Activated B cell treated with CpG ODN at 0.5 μM for 24 hours (primary cell): ENCODE measurements at regions not wholly inside any gene's neighbourhood (a gene's known extent, or its start where the extent isn't known, plus 50 kb on each side); places are given as distances from the start of the nearest gene placed in this dataset.

Experiments
- ATAC-seq: fragments of 200-7000 bp; cut with Tn5 transposase; one replicate; pipeline ENCODE4 v1.10.0; 2021; ENCODE audit warnings: low read depth, mild to moderate bottlenecking, moderate library complexity
- CTCF ChIA-PET: fragments of 350-600 bp; sonication (Branson Sonifier 250); formaldehyde crosslinking; loops from one replicate; lab custom pipeline; 2021; ENCODE audit warnings: antibody characterized with exemption; lab: Charles Lee
- POLR2A ChIA-PET: fragments of 350-600 bp; sonication (Branson Sonifier 250); formaldehyde crosslinking; loops from one replicate; lab custom pipeline; 2021; ENCODE audit warnings: antibody characterized with exemption; lab: Charles Lee
- DNase-seq: peaks from one replicate; pipeline ENCODE4 v3.0.0; 2022
- H3K27ac Mint-ChIP-seq: one replicate; pipeline ENCODE4 v1.8.0; 2020; ENCODE audit warnings: mixed read lengths
- H3K27me3 Mint-ChIP-seq: one replicate; pipeline ENCODE4 v1.8.0; 2021; ENCODE audit warnings: mixed read lengths
- H3K36me3 Mint-ChIP-seq: one replicate; pipeline ENCODE4 v1.8.0; 2021; ENCODE audit warnings: low read depth, mixed read lengths
- H3K4me1 Mint-ChIP-seq: one replicate; pipeline ENCODE4 v1.8.0; 2021; ENCODE audit warnings: mixed read lengths
- H3K4me3 Mint-ChIP-seq: one replicate; pipeline ENCODE4 v1.8.0; 2020; ENCODE audit warnings: mild to moderate bottlenecking, mixed read lengths
- H3K9me3 Mint-ChIP-seq: one replicate; pipeline ENCODE4 v1.8.0; 2020; ENCODE audit warnings: mixed read lengths
- intact Hi-C: fragments of 100-400 bp; cut with micrococcal nuclease; formaldehyde crosslinking; loops from one replicate; pipeline ENCODE4 v1.15.1; 2024
- TF ChIP-seq, protein P1 (sequence below): fragments of 200-600 bp; IDR thresholded peaks from one replicate; pipeline ENCODE4 v1.8.0; 2022; ENCODE audit warnings: antibody characterized with exemption, mild to moderate bottlenecking

DNA sequence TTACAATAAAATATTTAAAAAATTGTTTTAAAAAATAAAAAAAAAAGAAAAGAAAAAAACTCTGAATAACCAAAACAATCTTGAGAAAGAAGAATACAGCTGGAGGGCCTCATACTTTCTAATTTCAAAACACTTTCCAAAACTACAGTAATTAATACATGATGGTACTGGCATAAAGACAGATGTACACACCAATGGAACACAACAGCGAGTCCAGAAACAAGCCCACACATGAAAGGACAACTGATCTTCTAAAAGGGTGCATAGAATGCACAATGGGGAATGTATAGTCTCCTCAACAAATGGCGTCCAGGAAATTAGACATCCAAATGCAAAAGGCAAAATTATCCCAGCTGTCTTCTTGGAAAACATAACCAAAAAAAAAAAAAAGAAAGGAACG, 99.6 kb downstream of the LURAP1L start:
- no peaks in the 10 kb centered on the region for H3K4me1 Mint-ChIP-seq
- DNase-seq (no peak), ATAC-seq (no peak)
- TF ChIP-seq, protein P1, sequence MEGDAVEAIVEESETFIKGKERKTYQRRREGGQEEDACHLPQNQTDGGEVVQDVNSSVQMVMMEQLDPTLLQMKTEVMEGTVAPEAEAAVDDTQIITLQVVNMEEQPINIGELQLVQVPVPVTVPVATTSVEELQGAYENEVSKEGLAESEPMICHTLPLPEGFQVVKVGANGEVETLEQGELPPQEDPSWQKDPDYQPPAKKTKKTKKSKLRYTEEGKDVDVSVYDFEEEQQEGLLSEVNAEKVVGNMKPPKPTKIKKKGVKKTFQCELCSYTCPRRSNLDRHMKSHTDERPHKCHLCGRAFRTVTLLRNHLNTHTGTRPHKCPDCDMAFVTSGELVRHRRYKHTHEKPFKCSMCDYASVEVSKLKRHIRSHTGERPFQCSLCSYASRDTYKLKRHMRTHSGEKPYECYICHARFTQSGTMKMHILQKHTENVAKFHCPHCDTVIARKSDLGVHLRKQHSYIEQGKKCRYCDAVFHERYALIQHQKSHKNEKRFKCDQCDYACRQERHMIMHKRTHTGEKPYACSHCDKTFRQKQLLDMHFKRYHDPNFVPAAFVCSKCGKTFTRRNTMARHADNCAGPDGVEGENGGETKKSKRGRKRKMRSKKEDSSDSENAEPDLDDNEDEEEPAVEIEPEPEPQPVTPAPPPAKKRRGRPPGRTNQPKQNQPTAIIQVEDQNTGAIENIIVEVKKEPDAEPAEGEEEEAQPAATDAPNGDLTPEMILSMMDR = no peak
- H3K27ac Mint-ChIP-seq = no peak overlapping the region
- POLR2A ChIA-PET = no interaction called here
- no peaks in the 10 kb centered on the region for H3K27me3 Mint-ChIP-seq
- intact Hi-C loops = no loop called here
- CTCF ChIA-PET = no interaction called here
- peaks cover 10% of the 10 kb centered on the region for H3K9me3 Mint-ChIP-seq
- no peaks in the 10 kb centered on the region for H3K36me3 Mint-ChIP-seq
- no peak overlapping the region for H3K4me3 Mint-ChIP-seq

DNA sequence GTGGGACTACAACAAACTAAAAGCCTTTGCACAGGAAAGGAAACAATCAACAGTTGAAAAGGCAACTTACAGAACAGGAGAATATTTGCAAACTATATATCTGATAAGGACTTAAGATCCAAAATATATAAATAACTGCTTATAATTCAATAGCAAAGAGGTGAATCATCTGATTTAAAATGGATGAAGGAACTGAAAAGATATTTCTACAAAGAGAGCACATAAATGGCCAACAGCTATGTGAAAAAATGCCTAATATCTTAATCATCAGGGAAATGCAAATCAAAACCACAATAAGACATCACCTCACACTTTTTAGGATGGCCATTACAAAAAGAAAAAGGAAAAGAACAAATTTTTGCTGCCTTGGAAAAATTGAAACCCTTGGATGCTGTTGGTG, 100.4 kb downstream of the LURAP1L start:
- intact Hi-C loops = no loop called here
- DNase-seq (no peak), ATAC-seq (no peak)
- H3K4me3 Mint-ChIP-seq = no peak overlapping the region
- H3K36me3 Mint-ChIP-seq = no peaks in the 10 kb centered on the region
- ChIA-PET POLR2A (no interaction called here), CTCF (no interaction called here)
- peaks cover 10% of the 10 kb centered on the region for H3K9me3 Mint-ChIP-seq
- TF ChIP-seq, protein P1 = no peak
- no peaks in the 10 kb centered on the region for H3K4me1 Mint-ChIP-seq
- H3K27me3 Mint-ChIP-seq = no peaks in the 10 kb centered on the region
- H3K27ac Mint-ChIP-seq = no peak overlapping the region

DNA sequence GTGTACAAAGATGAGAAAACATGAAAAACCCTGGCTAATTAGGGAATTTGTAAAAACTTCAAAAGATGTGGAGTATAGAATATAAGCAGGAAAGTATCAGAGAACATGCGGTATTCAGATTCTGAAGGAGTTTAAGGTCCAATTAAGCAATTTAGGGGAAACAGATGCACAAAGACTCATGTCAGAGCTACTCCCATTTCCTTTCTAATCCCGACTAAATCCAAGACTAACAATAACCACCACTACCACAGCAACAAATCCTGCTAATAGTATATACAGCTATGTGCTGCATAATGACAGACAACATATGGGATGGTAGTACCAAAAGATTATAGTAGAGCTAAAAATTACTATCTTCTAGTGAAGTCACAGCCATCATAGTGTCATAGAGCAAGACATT, 102.1 kb downstream of the LURAP1L start:
- Mint-ChIP-seq H3K27me3 (no peaks in the 10 kb centered on the region), H3K4me3 (no peak overlapping the region), H3K4me1 (no peaks in the 10 kb centered on the region), H3K27ac (no peak overlapping the region), H3K36me3 (no peaks in the 10 kb centered on the region), H3K9me3 (peaks cover 10% of the 10 kb centered on the region)
- ATAC-seq (no peak), DNase-seq (no peak)
- ChIA-PET CTCF (no interaction called here), POLR2A (no interaction called here)
- intact Hi-C loops = no loop called here
- TF ChIP-seq, protein P1 = no peak

DNA sequence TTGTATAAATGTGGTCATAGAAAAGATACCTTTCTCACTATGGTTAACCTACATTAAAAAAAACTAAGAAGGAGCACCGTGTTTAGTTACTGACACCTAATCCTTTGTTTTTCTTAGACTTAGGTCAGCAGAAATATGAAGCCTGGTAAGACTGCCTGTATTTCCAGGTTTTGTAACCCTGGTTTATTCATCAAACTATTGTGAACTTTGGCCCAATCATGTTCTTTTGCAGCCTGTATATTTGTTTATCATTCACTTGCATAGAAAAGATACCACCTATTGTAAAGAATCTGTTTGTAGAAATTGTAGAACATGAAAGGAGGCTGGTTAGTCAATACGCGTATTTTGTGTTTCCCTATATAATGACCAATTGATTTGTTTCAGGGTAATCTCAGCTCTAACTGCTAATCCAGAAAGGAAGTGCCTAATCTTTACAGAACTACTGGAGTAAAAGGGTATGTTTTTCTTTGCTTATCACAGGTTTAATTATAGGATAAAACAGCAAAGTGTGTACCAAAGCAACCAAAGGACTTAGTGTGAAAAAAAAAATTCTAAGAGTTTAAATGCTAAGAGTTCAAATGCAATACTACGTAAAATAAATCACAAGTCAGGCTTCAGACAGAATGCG, 103.6 kb downstream of the LURAP1L start:
- no peaks in the 10 kb centered on the region for H3K4me1 Mint-ChIP-seq
- CTCF ChIA-PET = no interaction called here
- no peak overlapping the region for H3K4me3 Mint-ChIP-seq
- H3K9me3 Mint-ChIP-seq = peaks cover 7% of the 10 kb centered on the region
- POLR2A ChIA-PET = no interaction called here
- intact Hi-C loops = no loop called here
- TF ChIP-seq, protein P1 = no peak
- H3K27ac Mint-ChIP-seq = no peak overlapping the region
- no peaks in the 10 kb centered on the region for H3K36me3 Mint-ChIP-seq
- no peak for ATAC-seq
- H3K27me3 Mint-ChIP-seq = no peaks in the 10 kb centered on the region
- no peak for DNase-seq

DNA sequence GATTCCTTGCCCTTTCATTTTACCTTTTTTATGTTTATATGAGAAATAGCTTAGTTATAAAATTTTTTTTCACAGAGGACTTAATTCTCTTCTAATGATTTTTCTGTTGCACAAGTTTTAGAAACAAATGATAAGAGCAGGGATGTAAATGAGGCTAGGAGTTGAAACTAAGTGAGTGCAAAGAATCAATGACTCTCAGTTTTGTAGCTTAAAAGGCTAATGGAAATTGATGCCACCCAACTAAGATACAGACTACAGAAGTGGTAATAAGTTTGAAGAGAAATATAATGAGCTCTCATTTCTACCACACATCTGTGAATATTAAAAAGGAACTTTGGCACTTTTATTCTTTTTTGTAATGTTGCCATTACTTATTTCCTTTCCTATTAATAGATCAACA, 105.1 kb downstream of the LURAP1L start:
- intact Hi-C loops = no loop called here
- no peak overlapping the region for H3K4me3 Mint-ChIP-seq
- DNase-seq = no peak
- ATAC-seq = no peak
- ChIA-PET CTCF (no interaction called here), POLR2A (no interaction called here)
- H3K9me3 Mint-ChIP-seq = peaks cover 5% of the 10 kb centered on the region
- no peaks in the 10 kb centered on the region for H3K27me3 Mint-ChIP-seq
- no peak overlapping the region for H3K27ac Mint-ChIP-seq
- H3K36me3 Mint-ChIP-seq = no peaks in the 10 kb centered on the region
- H3K4me1 Mint-ChIP-seq = no peaks in the 10 kb centered on the region
- TF ChIP-seq, protein P1 = no peak
